ENCODE measurements at regions not wholly inside any gene's neighbourhood (a gene's known extent, or its start where the extent isn't known, plus 50 kb on each side); places are given as distances from the start of the nearest gene placed in this dataset.

- DNase-seq (ENCODE audit: low read depth in 2 of 2), result no peak
Measured at GRCh38 chr1:5231541-5232315, 577.3 kb downstream of the AJAP1 start.

- no peak for DNase-seq (ENCODE audit: low read depth in 2 of 2)
Measured at GRCh38 chr1:5227114-5227513, 572.7 kb downstream of the AJAP1 start.

DNA sequence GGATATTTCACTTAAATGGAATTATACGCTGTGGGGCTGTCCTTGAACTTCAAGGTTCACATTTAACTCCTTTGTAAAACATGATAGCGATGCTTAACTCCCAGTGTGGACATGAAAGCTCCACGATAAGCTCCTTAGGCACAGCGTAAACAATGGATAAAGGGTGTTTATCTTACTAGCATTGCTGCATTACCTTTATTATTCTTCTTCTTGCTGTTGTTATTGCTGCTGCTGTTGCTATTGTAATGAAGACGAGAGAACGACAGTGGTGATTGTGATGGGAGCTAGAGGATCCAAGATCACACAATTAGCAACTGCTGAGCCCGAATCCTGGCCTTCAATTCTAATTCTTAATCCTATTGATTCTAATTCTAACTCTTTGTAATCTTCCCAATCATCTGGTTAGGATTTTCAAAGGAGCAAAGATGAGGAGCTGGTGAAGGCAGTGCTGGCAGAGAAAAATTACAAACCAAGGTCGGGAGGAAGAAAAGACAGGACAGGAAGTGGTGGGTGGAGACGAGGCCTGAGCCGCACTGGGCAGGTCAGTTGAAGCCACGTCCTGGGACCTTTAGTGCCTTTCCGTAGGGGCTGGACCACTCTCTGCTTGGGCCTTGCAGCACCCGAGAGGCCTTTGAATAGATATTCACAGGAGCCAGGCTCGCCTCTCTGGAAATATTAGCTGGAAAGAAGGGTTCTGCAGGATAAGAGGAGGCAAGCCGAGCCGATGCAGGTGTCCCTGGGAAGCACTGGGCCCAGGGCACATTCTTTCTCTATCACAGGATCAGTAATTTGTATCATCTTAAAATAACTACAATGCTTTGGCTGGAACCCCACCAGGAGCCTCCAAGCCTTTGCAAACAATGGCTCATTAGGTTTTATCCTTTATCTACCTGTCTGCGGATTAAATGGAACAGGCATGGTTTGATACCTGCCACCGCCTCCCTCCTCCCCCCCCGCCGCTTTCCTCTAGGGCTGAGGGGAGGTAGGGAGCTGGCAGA lies 571.6 kb downstream of the AJAP1 start:
- no peak for DNase-seq (ENCODE audit: low read depth in 2 of 2)

GRCh38 chr1:5223206-5223605 lies 568.8 kb downstream of the AJAP1 start:
- DNase-seq (ENCODE audit: low read depth in 2 of 2), result no peak

GRCh38 chr1:5222626-5223025 lies 568.2 kb downstream of the AJAP1 start:
- no peak for DNase-seq (ENCODE audit: low read depth in 2 of 2)

- DNase-seq (ENCODE audit: low read depth in 2 of 2), result no peak
Measured at GRCh38 chr1:5221451-5221850, 567.0 kb downstream of the AJAP1 start.

DNA sequence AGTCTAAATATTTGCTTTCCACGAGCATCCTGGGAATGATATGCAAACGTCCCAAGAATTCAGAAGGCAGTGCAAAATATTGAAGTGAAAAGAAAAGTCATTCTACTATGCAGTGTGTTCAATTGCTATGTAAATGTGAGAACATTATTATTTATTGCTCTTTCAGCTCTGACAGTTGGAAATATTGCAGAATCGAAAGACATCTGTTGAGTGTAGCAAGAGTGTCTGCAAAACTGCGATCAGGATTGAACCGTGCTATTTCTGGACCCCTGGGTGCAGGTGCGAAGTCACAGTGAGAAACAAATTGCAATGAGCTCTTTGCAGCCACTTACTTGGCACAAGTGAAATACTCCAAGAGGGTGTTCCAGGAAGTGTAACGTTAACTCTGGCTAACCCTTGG lies 566.4 kb downstream of the AJAP1 start:
- DNase-seq (ENCODE audit: low read depth in 2 of 2), result no peak

GRCh38 chr1:5220421-5220820 lies 566.0 kb downstream of the AJAP1 start:
- no peak for DNase-seq (ENCODE audit: low read depth in 2 of 2)

DNA sequence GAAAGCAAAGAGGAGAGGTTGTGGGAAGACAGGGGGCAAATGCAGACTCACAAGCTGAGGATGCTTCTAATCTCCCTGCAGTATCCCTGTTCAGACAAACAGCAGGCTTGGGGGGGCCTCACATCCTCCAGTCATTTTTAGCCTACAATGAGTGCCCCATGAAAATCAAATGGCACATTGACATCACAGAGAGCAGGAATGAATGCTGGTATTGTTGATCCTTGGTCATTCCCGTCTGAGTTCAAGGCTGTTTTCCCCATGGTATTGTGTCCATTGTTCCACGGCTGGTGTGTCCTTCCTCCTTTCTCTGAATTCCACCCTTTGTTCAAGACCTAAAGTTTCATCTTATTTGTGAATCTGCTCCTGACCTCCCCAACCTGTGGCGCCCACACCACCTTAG lies 545.6 kb downstream of the AJAP1 start:
- DNase-seq (ENCODE audit: low read depth in 2 of 2), result no peak

DNA sequence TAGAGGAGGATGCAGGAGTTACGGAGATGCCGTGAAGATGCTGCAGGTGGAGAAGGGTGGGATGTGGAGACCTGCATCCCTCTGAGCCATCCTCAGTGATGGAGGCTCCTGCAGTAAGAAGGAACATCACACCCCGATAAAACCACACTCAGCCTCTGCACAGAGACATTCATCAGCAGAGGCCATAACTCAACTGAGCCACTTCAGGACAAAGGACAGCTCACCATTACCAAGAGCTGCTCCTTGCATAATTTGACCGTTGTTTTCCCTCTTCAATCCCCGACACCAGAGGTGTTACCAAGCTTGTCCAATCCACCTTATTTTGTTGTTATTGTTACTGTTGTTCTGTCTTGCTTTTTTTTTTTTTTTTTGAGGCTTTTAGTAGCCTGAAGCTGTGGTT lies 543.9 kb downstream of the AJAP1 start:
- no peak for DNase-seq (ENCODE audit: low read depth in 2 of 2)

DNA sequence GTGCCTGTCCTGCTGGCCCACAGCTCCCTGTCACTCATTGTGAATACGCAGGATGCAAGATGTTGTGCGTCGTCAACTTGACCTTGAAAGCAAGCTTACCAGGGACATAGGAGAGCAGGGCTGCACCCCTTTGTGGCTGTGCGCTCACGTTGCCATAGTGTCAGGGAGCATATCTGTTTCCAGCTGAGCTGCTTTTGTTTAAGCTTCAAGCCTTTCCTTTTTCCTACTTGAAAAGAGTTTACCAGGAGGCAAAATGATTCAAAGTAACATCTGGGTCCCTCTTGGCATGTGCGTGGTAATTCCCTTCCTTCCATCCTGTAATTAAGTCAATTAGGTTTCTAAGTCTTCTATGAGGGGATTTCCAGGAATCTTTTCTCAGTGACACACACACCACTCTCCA lies 537.1 kb downstream of the AJAP1 start:
- no peak for DNase-seq (ENCODE audit: low read depth in 2 of 2)

DNA sequence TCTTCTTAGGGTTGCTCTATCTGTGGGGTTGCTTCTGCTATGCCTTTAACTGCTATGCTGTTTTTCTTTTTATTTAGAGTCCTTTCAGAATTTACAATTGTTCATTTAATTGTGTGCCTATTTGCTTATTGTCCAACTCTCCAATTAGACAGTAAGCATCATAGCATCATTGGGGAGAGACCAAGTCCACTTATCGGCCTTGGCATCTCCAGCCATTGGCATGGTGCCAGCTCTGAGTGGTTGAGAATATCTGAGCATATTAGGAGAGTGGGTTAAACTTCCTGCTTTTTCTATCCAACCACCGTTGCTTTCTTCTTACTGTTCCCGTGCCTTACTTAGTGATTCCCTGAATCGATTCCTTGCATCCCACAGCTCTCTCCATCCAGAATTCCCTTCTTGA lies 535.0 kb downstream of the AJAP1 start:
- DNase-seq (ENCODE audit: low read depth in 2 of 2), result no peak

GRCh38 chr1:5165762-5166161 lies 511.4 kb downstream of the AJAP1 start:
- no peak for DNase-seq (ENCODE audit: low read depth in 2 of 2)

DNA sequence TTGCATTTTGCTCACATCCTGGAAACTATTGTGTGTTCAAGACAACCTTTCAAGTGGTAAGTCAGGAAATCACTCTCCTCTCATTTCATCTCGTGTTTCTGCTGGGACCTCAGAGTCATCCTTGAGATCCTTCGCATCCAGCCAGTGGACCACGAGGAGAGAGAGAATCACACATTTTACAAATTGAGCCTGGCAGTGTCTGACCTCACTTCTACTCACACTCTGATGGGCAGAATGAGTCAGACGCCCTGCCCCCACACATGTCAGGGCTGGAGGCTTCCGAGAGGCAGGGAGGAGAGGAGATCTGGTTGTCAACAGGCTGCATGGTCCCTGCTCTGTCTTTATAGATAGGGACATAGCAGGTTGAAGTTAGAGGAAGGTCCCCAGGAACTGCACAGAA lies 509.7 kb downstream of the AJAP1 start:
- DNase-seq (ENCODE audit: low read depth in 2 of 2), result no peak

DNA sequence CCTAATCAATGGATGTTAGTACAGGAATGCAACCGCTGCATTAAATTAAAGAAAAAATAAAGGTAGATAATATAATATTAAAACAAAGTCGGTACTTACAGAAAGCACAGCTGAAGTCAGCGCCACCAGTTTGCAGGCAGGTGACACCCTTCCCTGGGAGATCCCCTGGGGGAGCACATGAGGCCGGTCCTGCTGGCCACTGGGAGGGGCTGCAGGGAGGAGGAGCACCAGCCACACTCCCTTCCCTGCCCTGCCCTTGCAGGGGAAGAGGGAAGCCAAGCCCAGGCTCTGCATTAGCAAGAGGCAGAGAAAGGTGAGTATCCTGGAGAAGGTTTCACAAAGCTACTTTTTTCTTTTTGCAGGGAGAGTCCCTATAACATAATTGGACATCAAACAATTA lies 507.0 kb downstream of the AJAP1 start:
- DNase-seq (ENCODE audit: low read depth in 2 of 2), result no peak

GRCh38 chr1:5157175-5157574 lies 502.8 kb downstream of the AJAP1 start:
- no peak for DNase-seq (ENCODE audit: low read depth in 2 of 2)

DNA sequence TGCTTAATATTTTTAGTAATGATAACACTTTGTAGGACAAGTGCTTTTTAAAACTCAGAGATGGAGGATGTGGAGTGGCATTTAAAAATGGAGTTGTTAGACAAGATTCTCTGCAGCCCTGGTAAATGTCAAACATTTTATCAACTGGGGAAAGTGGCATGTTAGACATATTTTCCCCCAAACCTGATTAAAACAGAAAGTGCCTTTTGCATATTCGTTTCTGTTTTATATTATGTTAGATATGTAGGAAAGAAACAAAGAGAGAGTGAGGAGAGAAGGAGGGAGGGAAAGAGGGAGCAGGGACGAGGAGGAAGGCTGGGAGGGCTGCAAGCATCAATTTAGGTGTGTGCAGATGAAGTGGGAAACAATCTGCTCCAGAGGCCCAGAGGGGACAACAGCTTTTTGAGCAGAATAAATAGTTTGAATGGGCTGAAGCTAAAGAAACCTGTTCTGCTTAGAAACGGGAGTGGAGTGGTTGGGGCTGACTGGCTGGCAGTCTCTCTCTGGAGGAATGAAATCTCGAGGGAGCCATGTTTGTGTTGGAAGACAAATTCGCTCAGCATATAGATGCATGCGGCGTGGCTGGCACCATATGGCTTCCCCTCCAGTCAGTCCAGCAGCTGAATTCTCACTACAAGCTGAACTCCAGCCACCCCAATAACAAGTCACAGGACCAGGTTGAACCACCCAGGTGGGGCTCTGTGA lies 502.2 kb downstream of the AJAP1 start:
- DNase-seq (ENCODE audit: low read depth in 2 of 2), result no peak

DNA sequence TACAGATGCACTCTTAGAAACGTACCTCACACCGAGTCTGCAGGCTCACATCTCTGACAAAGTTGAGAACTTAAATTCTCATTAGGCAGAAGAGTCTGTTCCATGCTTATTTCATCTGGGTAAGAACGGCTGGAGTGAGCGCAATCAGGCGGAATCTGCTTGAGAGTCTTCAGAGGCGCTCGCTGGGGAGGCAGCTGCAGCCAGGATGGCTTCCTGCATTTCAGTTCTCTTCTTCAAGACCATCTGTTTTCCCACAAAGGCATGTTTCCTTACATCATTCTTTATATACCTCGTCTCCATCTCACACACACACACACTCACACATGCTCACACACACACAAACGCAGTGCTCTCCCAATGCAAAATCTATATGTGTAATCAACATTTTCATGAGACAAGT lies 497.1 kb downstream of the AJAP1 start:
- DNase-seq (ENCODE audit: low read depth in 2 of 2), result no peak

GRCh38 chr1:5150191-5150590 lies 495.8 kb downstream of the AJAP1 start:
- no peak for DNase-seq (ENCODE audit: low read depth in 2 of 2)

- no peak for DNase-seq (ENCODE audit: low read depth in 2 of 2)
Measured at GRCh38 chr1:5147806-5148205, 493.4 kb downstream of the AJAP1 start.

DNA sequence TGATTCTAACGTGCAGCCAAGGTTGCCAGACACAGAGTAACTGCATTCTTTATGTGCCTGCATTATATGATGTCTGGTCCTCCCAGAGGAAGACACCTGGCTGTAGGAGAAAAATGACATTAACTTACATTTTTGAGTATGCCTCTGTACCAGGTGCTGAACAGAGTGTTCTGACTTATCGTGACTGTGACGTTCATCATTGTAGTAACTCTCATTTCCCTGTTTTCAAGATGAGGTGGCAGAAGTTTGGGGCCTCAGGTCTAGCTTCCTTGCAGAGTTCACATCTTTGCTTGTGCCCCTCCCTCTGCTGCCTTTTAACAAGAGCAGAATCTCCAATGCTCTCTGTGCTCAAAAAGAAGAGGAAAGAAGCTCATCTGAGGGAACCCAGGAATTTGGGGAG lies 488.0 kb downstream of the AJAP1 start:
- DNase-seq (ENCODE audit: low read depth in 2 of 2), result no peak

DNA sequence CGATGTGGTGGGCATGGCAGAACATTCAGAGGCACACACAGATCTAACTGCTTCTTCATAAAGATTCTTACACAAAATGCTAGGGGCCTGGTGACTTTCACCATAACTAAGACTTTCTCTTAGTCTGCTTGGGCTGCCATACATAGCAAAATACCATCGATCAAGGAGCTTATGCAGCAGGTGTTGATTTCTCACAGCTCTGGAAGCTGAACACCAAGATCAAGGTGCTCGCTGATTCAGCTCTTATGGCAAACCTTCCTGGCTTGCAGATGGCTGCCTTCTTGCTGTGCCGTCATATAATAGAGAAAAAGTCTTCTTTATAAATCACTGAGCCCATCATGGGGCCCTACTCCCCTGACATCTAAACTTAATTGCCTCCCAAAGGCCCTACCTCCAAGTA lies 487.3 kb downstream of the AJAP1 start:
- no peak for DNase-seq (ENCODE audit: low read depth in 2 of 2)

Measured in stimulated activated CD4-positive, alpha-beta T cell treated with anti-CD3 and anti-CD28 coated beads, Interleukin-4, amount 100 ng/mL, for 48 hours (primary cell).